ENCODE measurements at regions not wholly inside any gene's neighbourhood (a gene's known extent, or its start where the extent isn't known, plus 50 kb on each side); places are given as distances from the start of the nearest gene placed in this dataset.

- no peak for TF ChIP-seq GRHL2 (CRISPR knock-in tag; IDR thresholded peaks at IDR 0.05; ENCODE audit: insufficient replicate concordance, severe bottlenecking)
- no peak for TF ChIP-seq ZNF263 (CRISPR knock-in tag; IDR thresholded peaks at IDR 0.05; ENCODE audit: low read depth)
- no peak for TF ChIP-seq ZNF512 (CRISPR knock-in tag; IDR thresholded peaks at IDR 0.05; ENCODE audit: borderline replicate concordance)
- TF ChIP-seq, protein P1, sequence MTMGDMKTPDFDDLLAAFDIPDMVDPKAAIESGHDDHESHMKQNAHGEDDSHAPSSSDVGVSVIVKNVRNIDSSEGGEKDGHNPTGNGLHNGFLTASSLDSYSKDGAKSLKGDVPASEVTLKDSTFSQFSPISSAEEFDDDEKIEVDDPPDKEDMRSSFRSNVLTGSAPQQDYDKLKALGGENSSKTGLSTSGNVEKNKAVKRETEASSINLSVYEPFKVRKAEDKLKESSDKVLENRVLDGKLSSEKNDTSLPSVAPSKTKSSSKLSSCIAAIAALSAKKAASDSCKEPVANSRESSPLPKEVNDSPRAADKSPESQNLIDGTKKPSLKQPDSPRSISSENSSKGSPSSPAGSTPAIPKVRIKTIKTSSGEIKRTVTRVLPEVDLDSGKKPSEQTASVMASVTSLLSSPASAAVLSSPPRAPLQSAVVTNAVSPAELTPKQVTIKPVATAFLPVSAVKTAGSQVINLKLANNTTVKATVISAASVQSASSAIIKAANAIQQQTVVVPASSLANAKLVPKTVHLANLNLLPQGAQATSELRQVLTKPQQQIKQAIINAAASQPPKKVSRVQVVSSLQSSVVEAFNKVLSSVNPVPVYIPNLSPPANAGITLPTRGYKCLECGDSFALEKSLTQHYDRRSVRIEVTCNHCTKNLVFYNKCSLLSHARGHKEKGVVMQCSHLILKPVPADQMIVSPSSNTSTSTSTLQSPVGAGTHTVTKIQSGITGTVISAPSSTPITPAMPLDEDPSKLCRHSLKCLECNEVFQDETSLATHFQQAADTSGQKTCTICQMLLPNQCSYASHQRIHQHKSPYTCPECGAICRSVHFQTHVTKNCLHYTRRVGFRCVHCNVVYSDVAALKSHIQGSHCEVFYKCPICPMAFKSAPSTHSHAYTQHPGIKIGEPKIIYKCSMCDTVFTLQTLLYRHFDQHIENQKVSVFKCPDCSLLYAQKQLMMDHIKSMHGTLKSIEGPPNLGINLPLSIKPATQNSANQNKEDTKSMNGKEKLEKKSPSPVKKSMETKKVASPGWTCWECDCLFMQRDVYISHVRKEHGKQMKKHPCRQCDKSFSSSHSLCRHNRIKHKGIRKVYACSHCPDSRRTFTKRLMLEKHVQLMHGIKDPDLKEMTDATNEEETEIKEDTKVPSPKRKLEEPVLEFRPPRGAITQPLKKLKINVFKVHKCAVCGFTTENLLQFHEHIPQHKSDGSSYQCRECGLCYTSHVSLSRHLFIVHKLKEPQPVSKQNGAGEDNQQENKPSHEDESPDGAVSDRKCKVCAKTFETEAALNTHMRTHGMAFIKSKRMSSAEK (CRISPR knock-in tag; IDR thresholded peaks at IDR 0.05; ENCODE audit: borderline replicate concordance), result no peak
- no peak for TF ChIP-seq FOXK1 (CRISPR knock-in tag; IDR thresholded peaks at IDR 0.05)
- no peak for TF ChIP-seq JUN (CRISPR knock-in tag; IDR thresholded peaks at IDR 0.05)
- no peak for TF ChIP-seq GABPB1 (CRISPR knock-in tag; IDR thresholded peaks at IDR 0.05)
- Mint-ChIP-seq H3K9me3 (peaks cover 86% of the 10 kb centered on the region), H3K27me3 (ENCODE audit: low read depth) (peaks cover 8% of the 10 kb centered on the region), H3K4me3 (no peak overlapping the region), H3K27ac (no peak overlapping the region), H3K4me1 (no peaks in the 10 kb centered on the region), H3K36me3 (peaks cover 71% of the 10 kb centered on the region)
- ChIA-PET POLR2A (no interaction called here), CTCF (no interaction called here)
- DNase-seq (ENCODE audit: low spot score) (no peak), ATAC-seq (no peak)
These were observed 507.2 kb downstream of the CMPK2 start for GRCh38 chr2:6358546-6358945.

DNA sequence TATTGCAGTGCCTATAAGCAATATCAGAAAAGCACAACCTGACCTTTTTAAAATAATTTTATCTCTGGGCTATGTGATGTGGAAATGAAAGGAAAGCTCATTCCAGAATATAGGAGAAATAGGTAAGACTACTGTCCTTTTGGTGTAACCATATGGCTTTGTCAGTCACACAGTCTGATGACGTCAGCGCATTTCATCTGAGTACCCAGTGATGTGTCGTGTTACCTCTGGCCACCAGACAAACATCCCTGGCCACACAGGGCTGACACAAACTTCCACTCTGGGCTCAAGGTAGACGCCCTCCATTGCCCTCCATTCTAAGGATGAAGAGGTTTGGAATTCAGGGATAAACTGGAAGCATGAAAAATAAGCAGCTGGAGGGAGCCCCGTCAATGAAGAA is 506.7 kb downstream of the CMPK2 start:
- H3K4me1 Mint-ChIP-seq, result no peaks in the 10 kb centered on the region
- H3K36me3 Mint-ChIP-seq, result peaks cover 70% of the 10 kb centered on the region
- peaks cover 86% of the 10 kb centered on the region for H3K9me3 Mint-ChIP-seq
- peaks cover 8% of the 10 kb centered on the region for H3K27me3 Mint-ChIP-seq (ENCODE audit: low read depth)
- CTCF ChIA-PET, result no interaction called here
- POLR2A ChIA-PET, result no interaction called here
- no peak overlapping the region for H3K4me3 Mint-ChIP-seq
- DNase-seq (ENCODE audit: low spot score), result no peak
- H3K27ac Mint-ChIP-seq, result no peak overlapping the region
- TF ChIP-seq GABPB1 (CRISPR knock-in tag; IDR thresholded peaks at IDR 0.05) (no peak), TCF7 (CRISPR knock-in tag; IDR thresholded peaks at IDR 0.05; ENCODE audit: low read depth) (no peak), ZNF232 (CRISPR knock-in tag; IDR thresholded peaks at IDR 0.05) (no peak), ZNF219 (CRISPR knock-in tag; IDR thresholded peaks at IDR 0.05; ENCODE audit: borderline replicate concordance) (no peak), FOXP1 (CRISPR knock-in tag; IDR thresholded peaks at IDR 0.05; ENCODE audit: borderline replicate concordance) (no peak), SMAD3 (CRISPR knock-in tag; IDR thresholded peaks at IDR 0.05; ENCODE audit: borderline replicate concordance) (no peak), TEAD1 (CRISPR knock-in tag; IDR thresholded peaks at IDR 0.05) (no peak), SOX15 (CRISPR knock-in tag; IDR thresholded peaks at IDR 0.05) (no peak), TEAD4 (CRISPR knock-in tag; IDR thresholded peaks at IDR 0.05) (no peak), ZNF423 (CRISPR knock-in tag; IDR thresholded peaks at IDR 0.05) (no peak), ZNF138 (CRISPR knock-in tag; conservative IDR thresholded peaks at IDR 0.05) (no peak), NR3C1 (CRISPR knock-in tag; conservative IDR thresholded peaks at IDR 0.05; ENCODE audit: low read depth) (no peak), ATF1 (CRISPR knock-in tag; IDR thresholded peaks at IDR 0.05) (no peak), PRDM15 (CRISPR knock-in tag; IDR thresholded peaks at IDR 0.05) (no peak), HMGA2 (CRISPR knock-in tag; IDR thresholded peaks at IDR 0.05) (no peak)
- TF ChIP-seq, protein P2, sequence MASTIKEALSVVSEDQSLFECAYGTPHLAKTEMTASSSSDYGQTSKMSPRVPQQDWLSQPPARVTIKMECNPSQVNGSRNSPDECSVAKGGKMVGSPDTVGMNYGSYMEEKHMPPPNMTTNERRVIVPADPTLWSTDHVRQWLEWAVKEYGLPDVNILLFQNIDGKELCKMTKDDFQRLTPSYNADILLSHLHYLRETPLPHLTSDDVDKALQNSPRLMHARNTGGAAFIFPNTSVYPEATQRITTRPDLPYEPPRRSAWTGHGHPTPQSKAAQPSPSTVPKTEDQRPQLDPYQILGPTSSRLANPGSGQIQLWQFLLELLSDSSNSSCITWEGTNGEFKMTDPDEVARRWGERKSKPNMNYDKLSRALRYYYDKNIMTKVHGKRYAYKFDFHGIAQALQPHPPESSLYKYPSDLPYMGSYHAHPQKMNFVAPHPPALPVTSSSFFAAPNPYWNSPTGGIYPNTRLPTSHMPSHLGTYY (CRISPR knock-in tag; IDR thresholded peaks at IDR 0.05), result no peak
- no peak for ATAC-seq

All from WTC11 (cell line).